BE2C (cell line): ENCODE measurements at regions not wholly inside any gene's neighbourhood (a gene's known extent, or its start where the extent isn't known, plus 50 kb on each side); places are given as distances from the start of the nearest gene placed in this dataset.

Experiments
- DNase-seq: peaks from one replicate; pipeline ENCODE4 v3.0.0-alpha.2; 2020
- H3K27me3 ChIP-seq: fragments of 250-450 bp; sonication (Bioruptor Pico); 2 replicates; pipeline ENCODE4 v1.5.1; 2020; ENCODE audit warnings: mild to moderate bottlenecking
- H3K36me3 ChIP-seq: fragments of 250-450 bp; sonication (Bioruptor Pico); 2 replicates; pipeline ENCODE4 v1.5.1; 2020; ENCODE audit warnings: mild to moderate bottlenecking
- H3K4me1 ChIP-seq: fragments of 250-450 bp; sonication (Bioruptor Pico); 2 replicates; pipeline ENCODE4 v1.5.1; 2020
- H3K4me3 ChIP-seq: 2 replicates; pipeline ENCODE4 v1.5.1; 2011; ENCODE audit warnings: low read depth, low read length
- H3K9me3 ChIP-seq: fragments of 250-450 bp; sonication (Bioruptor Pico); 2 replicates; pipeline ENCODE4 v1.5.1; 2020
- TF ChIP-seq, protein P1 (sequence below): IDR thresholded peaks from 2 replicates; pipeline ENCODE4 v1.5.1; 2012; ENCODE audit warnings: mild to moderate bottlenecking, low read depth, low read length

DNA sequence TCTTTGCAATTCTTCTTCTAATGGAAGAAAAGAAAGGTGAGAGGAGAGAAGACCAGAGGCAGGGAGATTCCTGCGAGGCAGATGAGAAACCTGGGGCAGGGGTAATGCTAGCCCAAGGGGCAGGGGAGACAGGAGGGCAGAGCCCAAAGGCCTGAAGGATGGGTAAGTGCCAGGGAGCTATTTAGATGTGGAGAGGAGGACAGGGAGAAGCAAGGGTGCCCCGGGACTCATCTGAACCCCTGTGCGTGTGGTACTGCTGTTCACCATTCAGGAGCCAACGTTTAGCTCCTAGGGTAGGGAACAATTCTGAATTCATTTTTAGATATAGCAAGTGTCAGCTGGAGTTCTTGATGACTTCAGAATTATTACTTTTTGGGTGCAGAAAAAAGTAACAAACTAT, 122.7 kb upstream of the ALDH1B1 start:
- DNase-seq: no peak
- Histone ChIP-seq H3K4me1 (no peaks in the 10 kb centered on the region), H3K9me3 (no peaks in the 10 kb centered on the region), H3K27me3 (no peaks in the 10 kb centered on the region), H3K36me3 (no peaks in the 10 kb centered on the region), H3K4me3 (no peak overlapping the region)
- TF ChIP-seq, protein P1, sequence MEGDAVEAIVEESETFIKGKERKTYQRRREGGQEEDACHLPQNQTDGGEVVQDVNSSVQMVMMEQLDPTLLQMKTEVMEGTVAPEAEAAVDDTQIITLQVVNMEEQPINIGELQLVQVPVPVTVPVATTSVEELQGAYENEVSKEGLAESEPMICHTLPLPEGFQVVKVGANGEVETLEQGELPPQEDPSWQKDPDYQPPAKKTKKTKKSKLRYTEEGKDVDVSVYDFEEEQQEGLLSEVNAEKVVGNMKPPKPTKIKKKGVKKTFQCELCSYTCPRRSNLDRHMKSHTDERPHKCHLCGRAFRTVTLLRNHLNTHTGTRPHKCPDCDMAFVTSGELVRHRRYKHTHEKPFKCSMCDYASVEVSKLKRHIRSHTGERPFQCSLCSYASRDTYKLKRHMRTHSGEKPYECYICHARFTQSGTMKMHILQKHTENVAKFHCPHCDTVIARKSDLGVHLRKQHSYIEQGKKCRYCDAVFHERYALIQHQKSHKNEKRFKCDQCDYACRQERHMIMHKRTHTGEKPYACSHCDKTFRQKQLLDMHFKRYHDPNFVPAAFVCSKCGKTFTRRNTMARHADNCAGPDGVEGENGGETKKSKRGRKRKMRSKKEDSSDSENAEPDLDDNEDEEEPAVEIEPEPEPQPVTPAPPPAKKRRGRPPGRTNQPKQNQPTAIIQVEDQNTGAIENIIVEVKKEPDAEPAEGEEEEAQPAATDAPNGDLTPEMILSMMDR: no peak

DNA sequence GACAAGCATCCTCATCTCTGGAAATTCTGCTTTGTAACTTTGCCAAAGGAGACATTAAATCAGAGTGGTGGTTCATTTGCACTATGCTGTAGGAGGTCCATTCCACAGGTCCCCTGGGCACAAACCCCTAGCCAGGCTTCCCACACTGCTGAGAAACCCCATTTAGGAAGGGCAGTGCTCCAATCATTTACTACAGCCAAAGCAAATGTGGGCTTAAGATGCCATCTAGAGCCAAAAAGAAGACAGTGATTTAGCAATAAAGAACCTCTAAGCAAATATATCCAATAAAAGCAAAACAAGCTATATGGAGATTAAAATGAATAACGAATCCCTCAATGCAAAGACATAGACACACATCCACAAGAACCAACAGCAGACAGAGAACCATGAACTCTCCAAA, 129.0 kb upstream of the ALDH1B1 start:
- H3K9me3 ChIP-seq: no peaks in the 10 kb centered on the region; the same call in 1 of the 2 replicates
- no peak overlapping the region for H3K4me3 ChIP-seq
- peaks cover 6% of the 10 kb centered on the region; the same call in 1 of the 2 replicates for H3K4me1 ChIP-seq
- H3K27me3 ChIP-seq: no peaks in the 10 kb centered on the region
- TF ChIP-seq, protein P1: peak; percentile 67
- DNase-seq: no peak
- H3K36me3 ChIP-seq: no peaks in the 10 kb centered on the region

GRCh38 chr9:38259519-38260218, 132.8 kb upstream of the ALDH1B1 start:
- H3K27me3 ChIP-seq: no peaks in the 10 kb centered on the region

DNA sequence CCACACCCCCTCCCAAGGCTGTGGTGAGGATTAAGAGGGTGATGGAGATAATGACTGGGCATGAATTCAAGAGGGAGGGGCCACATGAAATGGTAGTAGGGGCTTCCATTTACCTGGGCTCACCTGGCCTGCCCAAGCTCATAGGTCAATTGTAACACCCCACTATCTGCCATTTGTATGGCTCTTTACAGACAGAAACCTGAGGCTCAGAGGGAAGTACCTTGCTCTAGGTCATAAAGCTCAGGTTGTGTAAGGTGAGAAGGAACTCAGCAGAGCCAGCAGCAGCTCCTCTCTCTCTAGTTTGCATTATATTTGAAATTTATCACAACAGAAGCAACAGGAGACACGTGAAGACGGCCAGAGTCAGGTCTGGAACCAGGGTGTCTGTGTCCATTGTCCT, 133.4 kb upstream of the ALDH1B1 start:
- no peak overlapping the region for H3K4me3 ChIP-seq
- no peaks in the 10 kb centered on the region for H3K27me3 ChIP-seq
- no peaks in the 10 kb centered on the region for H3K36me3 ChIP-seq
- TF ChIP-seq, protein P1: no peak
- no peaks in the 10 kb centered on the region; the same call in 1 of the 2 replicates for H3K9me3 ChIP-seq
- H3K4me1 ChIP-seq: peaks cover 6% of the 10 kb centered on the region; the same call in 1 of the 2 replicates
- DNase-seq: no peak

More at GRCh38 chr9:38259519-38260218, 132.8 kb upstream of the ALDH1B1 start:
- H3K36me3 ChIP-seq: no peaks in the 10 kb centered on the region
- DNase-seq: no peak
- peaks cover 6% of the 10 kb centered on the region; the same call in 1 of the 2 replicates for H3K4me1 ChIP-seq
- H3K9me3 ChIP-seq: no peaks in the 10 kb centered on the region; the same call in 1 of the 2 replicates
- H3K4me3 ChIP-seq: no peak overlapping the region
- TF ChIP-seq, protein P1: no peak

- no peaks in the 10 kb centered on the region for H3K36me3 ChIP-seq
- no peaks in the 10 kb centered on the region; the same call in 1 of the 2 replicates for H3K9me3 ChIP-seq
- H3K4me3 ChIP-seq: no peak overlapping the region
- no peaks in the 10 kb centered on the region for H3K27me3 ChIP-seq
- no peak for DNase-seq
- TF ChIP-seq, protein P1: no peak
- peaks cover 6% of the 10 kb centered on the region; the same call in 1 of the 2 replicates for H3K4me1 ChIP-seq
Measured at GRCh38 chr9:38257626-38258215, 134.8 kb upstream of the ALDH1B1 start.

DNA sequence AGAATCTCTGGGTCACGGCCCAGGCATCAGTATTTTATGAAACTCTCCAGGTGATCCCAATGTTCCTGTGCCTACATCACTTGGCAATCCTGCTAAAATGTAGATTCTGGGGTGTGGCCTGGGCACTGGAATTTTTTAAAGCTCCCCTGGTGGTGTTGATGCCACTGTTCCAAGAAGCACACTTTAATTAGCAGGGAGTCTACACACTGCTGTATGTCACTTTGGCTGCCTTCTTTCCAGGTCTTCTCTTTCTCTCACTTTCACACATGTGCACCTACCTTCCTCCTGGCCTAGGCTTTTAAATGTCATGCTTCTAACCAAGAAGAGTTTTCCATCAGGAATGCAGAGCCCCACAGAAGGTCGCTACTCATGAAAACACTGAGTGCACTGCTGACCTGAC, 136.0 kb upstream of the ALDH1B1 start:
- TF ChIP-seq, protein P1: no peak
- H3K36me3 ChIP-seq: no peaks in the 10 kb centered on the region
- no peak for DNase-seq
- H3K9me3 ChIP-seq: no peaks in the 10 kb centered on the region
- H3K4me3 ChIP-seq: no peak overlapping the region
- no peaks in the 10 kb centered on the region for H3K27me3 ChIP-seq
- no peaks in the 10 kb centered on the region for H3K4me1 ChIP-seq
